Left forelimb (tissue), 1 donor: ENCODE measurements at regions not wholly inside any gene's neighbourhood (a gene's known extent, or its start where the extent isn't known, plus 50 kb on each side); places are given as distances from the start of the nearest gene placed in this dataset.
"Not testable (repeated sequence)": the region's sequence is repeated elsewhere in the genome, so short reads cannot be mapped to it uniquely, and the experiment has no call there.

Source experiments
- DNase-seq: peaks from one replicate; pipeline ENCODE4 v3.0.0-alpha.2; 2018; ENCODE audit warnings: low spot score

DNA sequence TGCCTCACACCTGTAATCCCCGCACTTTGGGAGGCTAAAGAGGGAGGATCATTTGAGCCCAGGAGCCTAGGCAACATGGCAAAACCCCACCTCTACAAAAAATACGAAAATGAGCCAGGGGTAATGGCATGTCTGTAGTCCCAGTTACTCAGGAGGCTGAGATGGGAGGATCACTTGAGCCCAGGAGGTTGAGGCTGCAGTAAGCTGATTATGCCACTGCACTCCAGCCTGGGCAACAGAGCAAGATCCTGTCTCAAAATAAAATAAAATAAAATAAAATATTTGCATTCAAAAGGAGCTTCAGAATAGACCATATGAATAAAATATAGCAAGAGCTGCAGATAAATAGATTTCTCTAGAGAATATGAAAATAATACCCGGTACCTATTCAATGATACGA lies 71.5 kb upstream of the ATF7IP2 start:
- DNase-seq, result no peak

- DNase-seq, result no peak
Measured at GRCh38 chr16:10314811-10315210, 71.0 kb upstream of the ATF7IP2 start.

GRCh38 chr16:10317425-10318001 lies 68.3 kb upstream of the ATF7IP2 start:
- no peak for DNase-seq

DNA sequence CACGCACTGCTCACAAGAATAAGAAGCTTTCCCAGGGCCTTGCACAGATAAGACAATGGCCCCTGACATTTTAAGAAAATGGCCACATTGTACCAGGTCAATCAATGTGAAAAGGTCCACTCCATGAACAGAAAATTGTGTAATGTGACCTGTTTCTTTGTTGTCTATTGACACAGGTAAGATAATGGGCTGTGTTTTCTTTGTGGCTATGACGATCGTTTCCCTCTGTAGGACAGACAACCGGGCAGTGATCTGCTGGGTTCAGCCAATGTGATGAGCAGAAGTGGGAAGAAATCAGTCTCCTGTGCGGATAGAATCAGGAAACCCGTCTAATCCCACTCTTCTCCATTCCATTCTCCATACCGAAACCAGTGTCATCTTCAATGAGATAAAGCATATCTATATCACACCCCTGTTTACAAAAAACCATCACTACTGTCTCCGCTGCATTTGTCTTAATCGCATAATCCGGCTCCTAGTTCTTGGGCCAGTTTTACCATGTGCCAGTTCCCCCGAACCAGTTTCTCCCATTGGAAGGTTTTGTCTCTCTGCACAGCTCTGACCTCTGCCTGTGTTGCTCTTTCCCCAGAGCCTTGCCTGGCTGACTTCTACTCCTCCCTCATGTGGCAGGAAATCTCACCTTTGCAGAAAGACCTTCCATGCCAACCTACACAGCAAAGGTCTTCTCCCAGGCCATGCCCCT lies 66.9 kb upstream of the ATF7IP2 start:
- DNase-seq, result no peak

GRCh38 chr16:10321407-10322387 lies 64.2 kb upstream of the ATF7IP2 start:
- DNase-seq, result no peak

DNA sequence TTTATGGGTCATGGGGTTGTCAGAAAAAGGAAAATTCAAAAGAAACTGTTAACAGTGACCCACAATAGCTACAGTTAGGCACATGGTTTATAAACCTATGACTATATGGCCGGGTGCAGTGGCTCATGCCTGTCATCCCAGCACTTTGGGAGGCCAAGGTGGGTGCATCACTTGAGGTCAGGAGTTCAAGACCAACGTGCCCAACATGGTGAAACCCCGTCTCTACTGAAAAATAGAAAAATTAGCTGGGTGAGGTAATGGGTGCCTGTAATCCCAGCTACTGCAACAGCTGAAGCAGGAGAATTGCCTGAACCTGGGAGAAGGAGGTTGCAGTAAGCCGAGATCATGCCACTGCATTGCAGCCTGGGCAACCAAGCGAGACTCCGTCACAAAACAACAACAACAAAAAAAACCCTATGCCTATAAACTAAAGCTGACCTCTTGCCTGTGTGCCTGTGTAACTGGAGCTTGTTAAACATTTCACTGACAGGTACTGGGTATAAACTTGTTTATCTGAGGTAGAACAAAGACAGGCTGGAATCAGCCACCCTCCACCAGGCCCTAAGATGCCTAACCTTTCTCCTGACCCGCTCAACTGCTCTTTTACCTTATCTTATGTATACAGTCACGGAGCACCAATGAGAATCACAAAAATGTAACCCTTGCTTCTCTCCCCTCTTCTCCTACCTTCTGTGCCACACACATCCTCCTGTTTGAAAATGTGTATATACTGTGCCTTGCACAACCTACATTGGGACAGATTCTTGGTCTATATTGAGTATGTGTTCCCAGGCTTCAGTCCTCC lies 62.9 kb upstream of the ATF7IP2 start:
- no peak for DNase-seq

GRCh38 chr16:10323528-10323869 lies 62.4 kb upstream of the ATF7IP2 start:
- no peak for DNase-seq

DNA sequence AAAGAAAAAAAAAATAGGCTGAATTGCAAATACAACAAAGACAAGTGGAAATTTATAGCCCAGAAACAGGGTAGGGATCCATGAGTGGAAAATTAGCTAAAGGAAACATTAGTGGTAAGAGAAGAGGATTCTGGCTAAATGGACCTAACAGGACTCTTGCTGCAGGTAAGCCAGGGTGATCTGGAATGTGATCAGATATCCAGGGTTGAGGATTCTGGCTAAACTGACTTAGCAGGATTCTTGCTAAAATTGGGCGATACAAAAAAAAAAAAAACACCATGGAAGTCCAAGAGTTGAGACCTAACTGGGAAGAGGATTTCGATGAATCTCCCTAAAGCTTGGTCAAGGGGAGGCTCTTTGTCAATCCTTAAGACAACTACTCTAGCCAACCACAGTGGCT lies 61.7 kb upstream of the ATF7IP2 start:
- no peak for DNase-seq

- DNase-seq, result no peak
Measured at GRCh38 chr16:10325783-10326543, 59.9 kb upstream of the ATF7IP2 start.

GRCh38 chr16:10326647-10327046 lies 59.2 kb upstream of the ATF7IP2 start:
- DNase-seq, result no peak

GRCh38 chr16:10328291-10328690 lies 57.6 kb upstream of the ATF7IP2 start:
- not testable (repeated sequence) for DNase-seq

- DNase-seq, result no peak
Measured at GRCh38 chr16:10332241-10332640, 53.6 kb upstream of the ATF7IP2 start.

- no peak for DNase-seq
Measured at GRCh38 chr16:10332775-10333174, 53.1 kb upstream of the ATF7IP2 start.

GRCh38 chr16:10333321-10334032 lies 52.4 kb upstream of the ATF7IP2 start:
- DNase-seq, result no peak

DNA sequence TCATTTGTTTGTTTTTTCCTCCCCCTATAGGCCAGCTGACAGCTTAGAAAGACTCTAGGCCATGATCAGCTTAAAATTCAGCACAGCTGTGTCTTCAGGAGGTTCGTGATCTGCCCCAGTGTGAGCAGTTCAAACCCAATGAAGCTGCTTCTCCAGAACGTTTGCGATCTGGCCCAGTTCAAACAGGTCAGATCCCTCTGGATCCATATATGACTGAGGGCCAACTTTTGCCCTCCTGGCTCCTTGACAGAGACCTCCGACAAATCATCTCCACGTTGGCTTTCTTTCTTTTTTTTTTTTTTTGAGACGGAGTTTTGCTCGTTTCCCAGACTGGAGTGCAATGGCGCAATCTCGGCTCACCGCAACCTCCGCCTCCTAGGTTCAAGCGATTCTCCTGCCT lies 50.2 kb upstream of the ATF7IP2 start:
- no peak for DNase-seq
